ENCODE measurements at regions not wholly inside any gene's neighbourhood (a gene's known extent, or its start where the extent isn't known, plus 50 kb on each side); places are given as distances from the start of the nearest gene placed in this dataset.

DNA sequence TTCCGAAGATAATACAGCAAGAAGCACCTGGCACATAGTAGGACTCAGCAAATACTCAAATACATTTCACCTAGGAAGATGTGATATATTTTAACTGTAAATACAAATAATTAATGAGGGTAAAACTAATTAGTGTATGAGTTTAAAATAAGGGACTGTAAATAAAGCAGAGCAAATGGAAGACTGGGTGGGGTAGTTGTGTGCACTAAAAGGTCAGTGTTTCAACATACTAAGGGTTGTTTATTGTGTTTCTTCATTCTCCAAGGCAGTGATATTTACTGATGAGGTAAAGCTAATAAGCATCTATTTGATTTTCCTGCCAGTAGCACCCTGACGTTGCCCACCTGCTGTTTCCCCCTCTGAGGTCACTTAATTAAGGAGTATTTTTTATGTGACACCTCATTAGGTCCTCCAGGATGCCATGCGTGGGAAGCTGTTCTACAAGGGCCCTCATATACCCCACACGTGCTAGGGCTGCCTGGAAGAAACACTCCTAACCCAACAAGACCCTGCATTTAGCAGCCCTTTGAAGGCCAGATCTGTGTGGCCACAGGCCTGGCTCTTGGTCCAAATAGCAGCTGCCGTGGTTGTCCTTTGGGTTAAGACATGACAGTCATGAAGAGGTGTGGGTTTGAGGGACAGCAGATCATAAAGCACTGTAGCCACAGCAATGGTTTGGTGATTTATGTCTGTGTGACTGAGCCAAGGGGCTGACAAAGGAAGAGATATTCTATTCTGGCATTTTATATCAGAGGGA, 97.5 kb upstream of the RPS23 start:
- no peak for TF ChIP-seq POLR2A (IDR thresholded peaks at IDR 0.05; ENCODE audit: low read depth, low read length)
- no peak for TF ChIP-seq POLR2AphosphoS5 (IDR thresholded peaks at IDR 0.05; ENCODE audit: low read depth, low read length)
